Peyer's patch (tissue), 4 donors: ENCODE measurements at regions not wholly inside any gene's neighbourhood (a gene's known extent, or its start where the extent isn't known, plus 50 kb on each side); places are given as distances from the start of the nearest gene placed in this dataset.

Experiments
- POLR2A ChIP-seq, 2 donors: fragments of 450-650 bp; IDR thresholded peaks; one replicate each; pipeline ENCODE4 v1.5.1; 2017; ENCODE audit warnings: antibody characterized with exemption in 2 of 2, mild to moderate bottlenecking in 2 of 2, moderate library complexity in 2 of 2
- TF ChIP-seq, protein P1 (sequence below), 6 experiments: fragments of 450-650 bp in 4 of 6; fragments of 200-600 bp in 2 of 6; sonication (generic) in 1 of 6; IDR thresholded peaks; one replicate each; pipeline ENCODE4 v1.5.1; 2017 to 2019; ENCODE audit warnings: antibody characterized with exemption in 6 of 6, mild to moderate bottlenecking in 3 of 6, moderate library complexity in 1 of 6

DNA sequence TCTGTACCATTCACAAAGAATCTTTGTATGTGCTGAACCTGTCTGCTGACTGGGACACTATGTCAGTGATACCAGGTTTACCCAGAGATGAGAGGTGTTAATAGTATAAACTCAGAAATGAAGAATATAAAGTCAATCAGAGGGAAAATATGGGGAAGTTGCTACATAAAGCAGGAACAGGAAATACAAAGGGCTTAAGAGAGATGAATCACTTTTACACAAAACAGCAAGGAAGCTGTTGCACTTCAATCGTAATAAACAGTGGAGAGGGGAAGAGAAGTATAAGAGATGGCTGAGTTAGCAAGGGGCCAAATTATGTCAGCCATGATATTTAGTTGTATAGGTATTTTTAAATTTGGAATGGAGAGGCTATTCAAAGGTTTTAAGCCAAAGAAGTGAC lies 890.2 kb upstream of the NCAM2 start:
- no peak for TF ChIP-seq POLR2A (IDR thresholded peaks at IDR 0.05)
- TF ChIP-seq, protein P1, sequence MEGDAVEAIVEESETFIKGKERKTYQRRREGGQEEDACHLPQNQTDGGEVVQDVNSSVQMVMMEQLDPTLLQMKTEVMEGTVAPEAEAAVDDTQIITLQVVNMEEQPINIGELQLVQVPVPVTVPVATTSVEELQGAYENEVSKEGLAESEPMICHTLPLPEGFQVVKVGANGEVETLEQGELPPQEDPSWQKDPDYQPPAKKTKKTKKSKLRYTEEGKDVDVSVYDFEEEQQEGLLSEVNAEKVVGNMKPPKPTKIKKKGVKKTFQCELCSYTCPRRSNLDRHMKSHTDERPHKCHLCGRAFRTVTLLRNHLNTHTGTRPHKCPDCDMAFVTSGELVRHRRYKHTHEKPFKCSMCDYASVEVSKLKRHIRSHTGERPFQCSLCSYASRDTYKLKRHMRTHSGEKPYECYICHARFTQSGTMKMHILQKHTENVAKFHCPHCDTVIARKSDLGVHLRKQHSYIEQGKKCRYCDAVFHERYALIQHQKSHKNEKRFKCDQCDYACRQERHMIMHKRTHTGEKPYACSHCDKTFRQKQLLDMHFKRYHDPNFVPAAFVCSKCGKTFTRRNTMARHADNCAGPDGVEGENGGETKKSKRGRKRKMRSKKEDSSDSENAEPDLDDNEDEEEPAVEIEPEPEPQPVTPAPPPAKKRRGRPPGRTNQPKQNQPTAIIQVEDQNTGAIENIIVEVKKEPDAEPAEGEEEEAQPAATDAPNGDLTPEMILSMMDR (IDR thresholded peaks at IDR 0.05), result no peak
